ENCODE measurements at regions not wholly inside any gene's neighbourhood (a gene's known extent, or its start where the extent isn't known, plus 50 kb on each side); places are given as distances from the start of the nearest gene placed in this dataset.

DNA sequence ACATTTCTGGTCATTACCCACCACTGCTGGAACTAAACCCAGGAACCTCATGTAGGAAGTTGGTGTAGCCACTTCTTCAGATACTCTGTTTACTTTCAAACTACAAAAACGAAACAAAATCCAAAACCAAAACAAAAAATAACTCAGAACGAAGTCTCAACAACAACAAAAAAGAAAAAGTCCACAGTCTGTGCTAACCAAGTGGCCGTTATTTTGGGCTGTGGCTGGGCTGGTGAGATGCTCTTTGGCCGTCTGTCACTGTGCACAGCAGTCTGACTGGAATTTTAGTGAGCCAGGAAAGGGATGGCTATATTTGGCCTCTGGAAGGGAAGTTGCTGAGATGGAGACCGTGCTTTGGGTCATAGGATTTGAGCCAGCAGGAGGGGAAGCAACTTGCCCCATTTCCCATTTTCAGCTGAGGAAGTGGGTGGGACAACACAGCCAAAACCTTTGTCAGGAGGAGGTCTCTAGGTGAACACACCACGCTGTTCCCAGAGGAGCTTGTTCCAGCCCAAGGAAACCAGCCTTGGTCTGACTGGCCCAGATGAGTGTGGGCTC is 334.1 kb downstream of the ZSWIM6 start:
- CTCF ChIA-PET = interaction anchor here (1.1 to 1.8 kb wide), 4 partner anchors 7 to 17 kb away, joined by 3 to 9 read pairs (median 5); no protein-coding TSS in a partner anchor
- POLR2A ChIA-PET = no interaction called here
- TF ChIP-seq, protein P1, sequence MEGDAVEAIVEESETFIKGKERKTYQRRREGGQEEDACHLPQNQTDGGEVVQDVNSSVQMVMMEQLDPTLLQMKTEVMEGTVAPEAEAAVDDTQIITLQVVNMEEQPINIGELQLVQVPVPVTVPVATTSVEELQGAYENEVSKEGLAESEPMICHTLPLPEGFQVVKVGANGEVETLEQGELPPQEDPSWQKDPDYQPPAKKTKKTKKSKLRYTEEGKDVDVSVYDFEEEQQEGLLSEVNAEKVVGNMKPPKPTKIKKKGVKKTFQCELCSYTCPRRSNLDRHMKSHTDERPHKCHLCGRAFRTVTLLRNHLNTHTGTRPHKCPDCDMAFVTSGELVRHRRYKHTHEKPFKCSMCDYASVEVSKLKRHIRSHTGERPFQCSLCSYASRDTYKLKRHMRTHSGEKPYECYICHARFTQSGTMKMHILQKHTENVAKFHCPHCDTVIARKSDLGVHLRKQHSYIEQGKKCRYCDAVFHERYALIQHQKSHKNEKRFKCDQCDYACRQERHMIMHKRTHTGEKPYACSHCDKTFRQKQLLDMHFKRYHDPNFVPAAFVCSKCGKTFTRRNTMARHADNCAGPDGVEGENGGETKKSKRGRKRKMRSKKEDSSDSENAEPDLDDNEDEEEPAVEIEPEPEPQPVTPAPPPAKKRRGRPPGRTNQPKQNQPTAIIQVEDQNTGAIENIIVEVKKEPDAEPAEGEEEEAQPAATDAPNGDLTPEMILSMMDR (IDR thresholded peaks at IDR 0.05; ENCODE audit: control extremely low read depth, extremely low read depth, low read depth, missing control alignments) = no peak
- no peak for DNase-seq (ENCODE audit: extremely low spot score)

DNA sequence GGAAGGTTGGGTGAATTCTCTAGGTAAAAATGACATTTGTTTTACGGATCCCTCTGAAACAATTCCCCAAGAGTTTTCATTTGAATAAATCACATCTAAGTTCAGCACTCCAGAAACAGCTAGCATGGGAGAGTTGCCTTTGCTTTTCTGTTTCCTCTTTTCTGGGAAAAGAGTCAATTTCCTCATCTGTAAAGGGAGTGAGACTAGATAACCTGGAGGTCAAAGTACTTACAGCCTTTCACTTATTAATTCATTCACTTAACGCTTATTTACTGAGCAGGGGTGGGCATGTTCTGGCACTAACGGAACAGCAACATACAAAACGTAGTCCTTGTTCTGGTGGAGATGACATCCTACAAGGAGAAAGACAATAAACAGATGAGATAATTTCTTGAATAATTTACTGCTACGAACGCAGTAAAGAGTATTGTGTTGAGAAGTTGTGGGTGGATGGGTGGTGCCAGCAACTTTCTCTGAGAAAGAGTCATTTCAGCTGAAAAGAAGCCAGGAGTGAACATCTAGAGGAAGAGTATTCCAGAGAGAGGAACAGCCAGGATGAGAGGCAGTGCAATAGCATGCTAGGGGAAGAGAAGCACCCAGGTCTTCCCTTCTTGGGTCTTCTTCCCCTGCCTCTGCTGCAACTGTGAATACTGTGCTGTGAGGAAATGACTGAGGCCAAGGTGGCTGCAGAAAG is 335.6 kb downstream of the ZSWIM6 start:
- TF ChIP-seq, protein P1 (IDR thresholded peaks at IDR 0.05; ENCODE audit: control extremely low read depth, extremely low read depth, low read depth, missing control alignments) = no peak
- DNase-seq (ENCODE audit: extremely low spot score) = no peak
- ChIA-PET CTCF (interaction anchor here (1.8 kb wide), 1 partner anchor 9 kb away, joined by 9 read pairs; no protein-coding TSS in a partner anchor), POLR2A (no interaction called here)

DNA sequence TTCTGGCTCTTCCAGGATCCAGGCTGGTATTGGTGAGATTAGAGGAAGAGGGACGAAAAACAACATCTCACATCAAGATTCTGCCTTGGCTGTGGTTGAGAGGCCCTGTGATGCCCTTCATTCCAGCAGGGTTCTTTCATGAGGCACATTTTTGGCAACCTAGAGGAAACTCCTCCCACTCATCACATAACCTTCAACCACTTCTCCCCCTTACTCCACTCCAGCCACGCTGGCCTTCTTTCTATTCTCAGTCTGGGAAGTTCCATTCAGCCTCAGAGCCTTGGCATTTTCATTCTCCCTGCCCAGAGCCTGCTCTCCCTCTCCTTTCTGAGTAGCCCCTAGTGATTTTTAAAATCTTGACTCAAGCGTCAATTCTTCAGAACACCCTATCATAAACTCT is 337.5 kb downstream of the ZSWIM6 start:
- DNase-seq (ENCODE audit: extremely low spot score) = no peak
- TF ChIP-seq, protein P1 (IDR thresholded peaks at IDR 0.05; ENCODE audit: control extremely low read depth, extremely low read depth, low read depth, missing control alignments) = no peak
- POLR2A ChIA-PET = no interaction called here
- CTCF ChIA-PET = interaction anchor here (1.3 kb wide), 1 partner anchor 11 kb away, joined by 8 read pairs; no protein-coding TSS in a partner anchor

DNA sequence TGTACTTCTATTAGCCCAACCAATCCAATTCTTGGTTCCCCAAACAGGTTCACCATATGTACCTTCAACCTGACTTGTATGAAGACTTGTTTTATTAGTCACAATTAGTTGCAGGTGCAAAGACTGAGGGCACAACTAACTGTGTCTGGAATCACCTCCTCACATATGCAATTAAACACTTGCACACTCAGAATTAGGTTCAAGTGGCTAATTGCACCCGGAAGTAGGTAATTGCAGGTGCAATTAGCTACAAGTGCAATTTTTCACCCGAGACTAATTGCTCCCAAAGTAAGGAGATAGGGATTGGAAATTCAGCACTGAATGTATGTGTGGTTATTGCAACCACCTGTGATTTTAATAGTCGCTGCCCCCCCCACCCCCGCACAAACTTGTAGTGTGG is 338.9 kb downstream of the ZSWIM6 start:
- CTCF ChIA-PET = interaction anchor here (1.0 to 4.2 kb wide), 2 partner anchors 11 to 12 kb away, joined by 3 to 23 read pairs; no protein-coding TSS in a partner anchor
- POLR2A ChIA-PET = no interaction called here
- TF ChIP-seq, protein P1 (IDR thresholded peaks at IDR 0.05; ENCODE audit: control extremely low read depth, extremely low read depth, low read depth, missing control alignments) = no peak
- DNase-seq (ENCODE audit: extremely low spot score) = no peak

DNA sequence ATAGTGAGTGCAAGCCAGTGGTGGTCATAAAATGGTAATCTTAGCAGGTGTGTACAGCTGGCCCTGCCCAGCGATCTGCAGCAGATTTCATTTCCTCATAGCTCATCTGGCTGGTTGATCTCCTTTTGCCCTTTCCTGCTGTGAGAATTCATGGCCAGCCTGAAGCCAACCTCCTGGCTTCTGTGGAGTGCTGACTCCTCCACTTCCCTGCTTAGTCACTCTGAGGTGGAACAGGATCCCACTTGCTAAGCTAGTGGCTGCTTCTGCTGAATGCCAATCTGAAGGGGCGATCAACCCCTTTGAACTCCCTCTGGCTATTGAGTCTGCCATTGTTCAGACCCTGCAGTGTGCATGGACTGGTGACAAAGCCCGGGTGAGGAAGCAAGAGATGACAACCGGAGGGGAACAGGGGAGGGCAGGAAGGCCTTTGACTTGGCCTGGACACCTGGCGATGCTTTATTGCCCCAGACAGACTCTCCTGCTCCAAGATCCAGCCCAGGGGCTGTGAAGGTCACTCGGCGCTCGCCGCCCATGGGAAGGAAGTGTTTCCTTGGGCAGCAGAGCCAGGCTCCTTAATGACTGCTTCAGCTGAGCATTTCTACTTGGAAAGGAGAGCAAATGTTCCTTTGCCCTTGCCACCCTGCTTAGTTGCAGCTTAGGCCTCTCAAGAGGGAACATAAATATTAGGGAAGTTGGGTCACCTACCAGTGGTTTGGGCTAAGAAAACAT is 341.1 kb downstream of the ZSWIM6 start:
- DNase-seq (ENCODE audit: extremely low spot score) = no peak
- ChIA-PET CTCF (interaction anchor here (1.1 to 4.2 kb wide), 2 partner anchors 10 to 14 kb away, joined by 4 to 23 read pairs; no protein-coding TSS in a partner anchor), POLR2A (no interaction called here)
- TF ChIP-seq, protein P1 (IDR thresholded peaks at IDR 0.05; ENCODE audit: control extremely low read depth, extremely low read depth, low read depth, missing control alignments) = no peak

DNA sequence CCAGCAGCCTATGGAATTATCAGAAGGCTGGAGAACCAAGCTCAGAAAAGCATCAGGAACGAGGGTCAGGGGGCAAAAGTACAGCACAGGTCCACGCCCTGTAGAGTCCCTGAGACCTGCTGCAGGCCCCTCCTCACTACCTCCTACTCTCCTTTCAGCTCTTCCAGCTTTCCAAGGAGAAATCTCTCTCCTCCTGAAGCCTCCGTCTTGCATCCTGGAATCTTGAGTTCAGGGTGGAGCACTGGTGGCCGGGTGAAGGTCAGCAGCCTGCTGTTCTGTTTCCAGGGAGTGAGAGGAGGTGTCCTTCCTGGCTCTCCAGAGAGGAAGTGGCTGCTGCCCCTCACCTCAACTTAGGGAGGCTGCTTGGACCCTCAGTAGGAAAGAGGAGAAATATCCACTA is 342.3 kb downstream of the ZSWIM6 start:
- TF ChIP-seq, protein P1 (IDR thresholded peaks at IDR 0.05; ENCODE audit: control extremely low read depth, extremely low read depth, low read depth, missing control alignments) = no peak
- DNase-seq (ENCODE audit: extremely low spot score) = no peak
- ChIA-PET CTCF (interaction anchor here (4.2 kb wide), 1 partner anchor 16 kb away, joined by 23 read pairs; no protein-coding TSS in a partner anchor), POLR2A (no interaction called here)

Measured in GM10248 (cell line).